Muscle of leg (tissue), 3 donors: ENCODE measurements at regions not wholly inside any gene's neighbourhood (a gene's known extent, or its start where the extent isn't known, plus 50 kb on each side); places are given as distances from the start of the nearest gene placed in this dataset.

Experiments
- DNase-seq: peaks from one replicate; pipeline ENCODE4 v3.0.0; 2013
- H3K27ac ChIP-seq: one replicate; pipeline ENCODE4 v1.5.1; 2013; ENCODE audit warnings: mild to moderate bottlenecking, low read length, control low read depth
- H3K27me3 ChIP-seq: one replicate; pipeline ENCODE4 v1.6.1; 2013; ENCODE audit warnings: low read length; ENCODE audit not compliant: control insufficient read depth, insufficient read depth
- H3K36me3 ChIP-seq: one replicate; pipeline ENCODE4 v1.6.1; 2013; ENCODE audit warnings: low read length; ENCODE audit not compliant: control insufficient read depth, insufficient read depth
- H3K4me1 ChIP-seq: one replicate; pipeline ENCODE4 v1.6.1; 2013; ENCODE audit warnings: low read length; ENCODE audit not compliant: control insufficient read depth, insufficient read depth
- H3K4me3 ChIP-seq: one replicate; pipeline ENCODE4 v1.5.1; 2013; ENCODE audit warnings: low read length, control low read depth
- H3K9me3 ChIP-seq: replicated peaks from 2 replicates; pipeline ENCODE4 v1.6.1; 2013; ENCODE audit warnings: low read depth, low read length; ENCODE audit not compliant: control insufficient read depth
- WGBS: methylation state at CpG from one replicate; pipeline ENCODE4 v1.1.5; 2013; ENCODE audit warnings: missing lambda C conversion rate; ENCODE audit not compliant: insufficient coverage; 5-methylcytosine and 5-hydroxymethylcytosine counted together

DNA sequence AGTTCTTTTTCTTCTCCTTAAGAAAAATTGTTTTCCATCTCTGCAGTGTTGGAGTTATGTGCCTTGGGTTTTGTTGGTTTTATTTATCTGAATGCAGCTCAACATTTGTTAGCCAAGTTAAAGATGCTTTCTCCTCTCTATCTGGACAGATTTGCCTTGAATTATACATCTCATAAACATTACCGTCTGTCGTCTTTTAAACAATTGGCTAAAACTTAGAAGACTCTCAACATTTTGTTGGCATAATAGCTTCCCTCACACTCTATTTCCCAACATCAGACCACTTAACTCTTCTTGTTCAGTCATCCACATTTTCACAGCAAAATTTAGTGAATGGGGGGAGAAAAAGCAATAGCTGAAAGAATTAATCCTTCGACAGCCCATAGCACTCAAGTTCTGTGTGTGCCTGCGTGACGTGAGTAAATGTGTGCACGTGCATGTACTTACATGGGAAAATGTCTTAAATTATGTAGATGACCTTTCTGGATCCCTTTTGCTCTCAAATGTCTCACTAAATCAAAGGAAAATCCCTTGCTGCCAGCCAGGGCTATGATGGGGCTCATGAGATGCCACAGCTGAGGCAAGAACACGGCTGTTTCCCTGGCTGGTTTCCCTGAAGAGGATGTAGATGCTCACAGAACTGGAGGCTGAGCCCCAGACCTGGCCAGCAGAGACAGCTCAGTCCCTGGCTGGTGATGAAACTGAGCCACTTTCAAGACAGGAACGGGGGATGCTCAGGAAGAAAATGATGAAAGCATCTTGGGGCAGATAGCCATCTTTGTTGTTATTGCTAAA lies 382.2 kb downstream of the FBXW7 start:
- H3K4me1 ChIP-seq = no peaks in the 10 kb centered on the region
- H3K4me3 ChIP-seq = no peak overlapping the region
- no peak overlapping the region for H3K27ac ChIP-seq
- H3K27me3 ChIP-seq = peaks cover 6% of the 10 kb centered on the region
- DNase-seq = no peak
- 66% methylated on average over 3 of the region's 8 CpGs for WGBS
- H3K9me3 ChIP-seq = no peaks in the 10 kb centered on the region
- H3K36me3 ChIP-seq = no peaks in the 10 kb centered on the region

DNA sequence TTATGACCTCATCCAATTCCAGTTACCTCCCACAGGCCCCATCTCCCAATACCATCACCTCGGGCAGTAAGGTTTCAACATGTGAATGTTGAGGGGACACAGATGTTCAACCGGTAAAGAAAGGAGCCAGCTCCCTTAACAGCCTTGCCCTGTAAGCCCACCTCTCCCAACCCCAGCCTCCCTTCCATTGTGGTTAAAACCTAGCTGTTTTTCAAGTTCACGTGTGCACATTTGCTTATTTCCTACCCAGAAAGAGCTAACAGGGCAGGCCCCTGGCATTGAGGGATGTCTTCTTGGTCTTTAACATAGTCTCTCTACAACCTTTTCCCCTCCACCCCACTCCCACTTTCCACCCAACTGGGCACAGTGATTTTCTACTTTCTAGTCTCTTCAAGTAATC lies 385.7 kb downstream of the FBXW7 start:
- Histone ChIP-seq H3K4me1 (no peaks in the 10 kb centered on the region), H3K9me3 (peaks cover 14% of the 10 kb centered on the region), H3K27me3 (peaks cover 2% of the 10 kb centered on the region), H3K36me3 (no peaks in the 10 kb centered on the region), H3K27ac (no peak overlapping the region), H3K4me3 (no peak overlapping the region)
- 89% methylated on average over 2 of the region's 3 CpGs for WGBS
- no peak for DNase-seq

DNA sequence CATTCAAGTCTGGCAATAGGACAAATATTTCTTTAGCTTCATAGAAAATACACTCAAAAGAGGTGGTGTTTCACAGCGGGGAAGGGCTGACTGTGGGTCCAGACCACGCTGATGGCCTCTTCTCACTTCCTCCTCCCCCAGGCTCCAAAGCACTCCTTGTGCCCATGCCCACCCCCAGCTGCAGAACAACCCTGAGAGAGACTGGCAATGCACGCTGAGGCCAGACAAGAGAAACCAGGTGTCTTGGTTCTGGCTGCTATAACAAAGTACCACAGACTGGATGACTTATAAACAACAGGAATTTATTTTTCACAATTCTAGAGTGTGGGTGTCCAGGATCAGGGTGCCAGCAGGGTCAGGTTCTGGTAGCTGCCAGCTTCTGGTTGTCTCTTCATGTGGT lies 386.1 kb downstream of the FBXW7 start:
- H3K9me3 ChIP-seq = peaks cover 14% of the 10 kb centered on the region
- WGBS = no CpG with 5 or more reads among the region's 3 CpGs
- DNase-seq = no peak
- H3K36me3 ChIP-seq = no peaks in the 10 kb centered on the region
- no peak overlapping the region for H3K27ac ChIP-seq
- H3K4me3 ChIP-seq = no peak overlapping the region
- no peaks in the 10 kb centered on the region for H3K4me1 ChIP-seq
- no peaks in the 10 kb centered on the region for H3K27me3 ChIP-seq

DNA sequence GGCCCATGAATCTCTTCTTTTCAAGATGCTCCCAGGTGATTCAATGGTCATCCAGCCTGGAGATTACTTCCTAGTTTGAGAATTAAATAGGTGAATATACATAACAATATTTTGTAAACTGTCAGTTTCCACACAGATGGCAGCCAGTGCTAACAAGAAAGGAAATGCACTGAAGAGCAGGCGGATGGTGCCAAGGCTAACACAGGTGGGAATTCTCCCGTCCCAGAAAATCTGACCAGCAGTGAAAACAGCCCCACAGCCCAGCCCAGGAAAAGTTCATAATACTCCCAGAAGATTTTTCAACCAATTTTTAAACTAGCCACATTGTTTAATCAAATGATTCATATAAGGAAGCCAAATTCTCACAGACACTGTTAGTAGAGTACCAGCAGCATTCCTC lies 387.2 kb upstream of the GATB start:
- WGBS = no CpG with 5 or more reads among the region's 2 CpGs
- no peak for DNase-seq
- H3K36me3 ChIP-seq = no peaks in the 10 kb centered on the region
- H3K27me3 ChIP-seq = no peaks in the 10 kb centered on the region
- H3K4me3 ChIP-seq = no peak overlapping the region
- no peak overlapping the region for H3K27ac ChIP-seq
- H3K9me3 ChIP-seq = peaks cover 17% of the 10 kb centered on the region
- no peaks in the 10 kb centered on the region for H3K4me1 ChIP-seq

DNA sequence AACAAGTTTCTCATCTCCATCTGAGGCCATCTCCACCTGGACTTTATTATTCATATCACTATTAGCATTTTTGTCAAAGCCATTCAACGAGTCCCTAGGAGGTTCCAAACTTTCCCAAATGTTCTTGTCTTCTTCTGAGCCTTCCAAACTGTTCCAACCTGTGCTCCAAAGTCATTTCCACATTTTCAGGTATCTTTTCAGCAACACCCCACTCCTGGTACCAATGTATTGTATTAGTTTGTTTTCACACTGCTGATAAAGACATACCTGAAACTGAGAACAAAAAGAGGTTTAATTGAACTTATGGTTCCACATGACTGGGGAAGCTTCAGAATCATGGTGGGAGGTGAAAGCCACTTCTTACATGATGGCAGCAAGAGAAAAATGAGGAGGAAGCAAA lies 385.4 kb upstream of the GATB start:
- WGBS = no CpG with 5 or more reads among the region's 1 CpG
- DNase-seq = no peak
- no peaks in the 10 kb centered on the region for H3K4me1 ChIP-seq
- no peaks in the 10 kb centered on the region for H3K27me3 ChIP-seq
- H3K36me3 ChIP-seq = no peaks in the 10 kb centered on the region
- no peak overlapping the region for H3K4me3 ChIP-seq
- H3K9me3 ChIP-seq = peaks cover 17% of the 10 kb centered on the region
- no peak overlapping the region for H3K27ac ChIP-seq

DNA sequence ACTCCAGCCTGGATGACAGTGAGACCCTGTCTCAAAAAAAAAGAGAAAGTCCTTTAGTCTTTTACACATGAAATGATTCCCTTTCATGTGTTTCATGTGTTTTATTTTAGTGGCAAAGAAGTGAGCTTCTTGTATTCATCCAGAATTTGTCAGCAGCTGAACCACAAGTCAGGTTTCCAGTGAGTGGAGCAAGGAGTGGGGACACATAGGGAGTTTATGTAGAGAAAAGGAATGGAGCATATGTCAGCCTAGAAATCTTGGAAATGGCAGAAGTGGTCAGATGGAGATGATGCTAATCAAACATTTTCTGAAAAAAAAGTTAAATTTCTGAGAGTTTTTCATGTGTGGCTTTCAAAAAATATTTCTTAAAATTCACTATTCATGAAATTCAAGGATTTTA lies 383.0 kb upstream of the GATB start:
- H3K4me3 ChIP-seq = no peak overlapping the region
- H3K4me1 ChIP-seq = no peaks in the 10 kb centered on the region
- DNase-seq = no peak

DNA sequence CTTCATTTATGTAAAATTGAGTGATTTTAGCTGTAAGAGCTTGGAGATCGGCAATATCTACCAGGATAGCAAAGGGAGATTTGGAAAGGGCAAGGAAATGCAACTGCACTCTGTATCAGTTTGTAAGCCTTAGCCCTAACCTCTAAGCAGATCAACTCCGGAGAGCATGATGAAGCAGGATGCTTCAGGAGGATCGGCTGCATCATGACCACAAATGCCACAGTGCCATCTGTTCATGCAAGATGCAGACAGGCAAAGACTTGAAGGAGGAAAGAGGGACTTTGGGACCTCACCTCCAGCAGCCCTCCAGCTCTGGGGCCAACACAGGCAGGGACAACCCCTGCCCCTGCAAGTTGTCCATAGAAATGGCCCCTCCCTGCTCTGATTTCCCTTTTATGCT lies 377.6 kb upstream of the GATB start:
- WGBS = 90% methylated on average over 2 of the region's 3 CpGs

More for the DNA sequence above, 383.0 kb upstream of the GATB start:
- H3K27ac ChIP-seq = no peak overlapping the region
- H3K9me3 ChIP-seq = peaks cover 17% of the 10 kb centered on the region
- H3K27me3 ChIP-seq = no peaks in the 10 kb centered on the region
- H3K36me3 ChIP-seq = no peaks in the 10 kb centered on the region

DNA sequence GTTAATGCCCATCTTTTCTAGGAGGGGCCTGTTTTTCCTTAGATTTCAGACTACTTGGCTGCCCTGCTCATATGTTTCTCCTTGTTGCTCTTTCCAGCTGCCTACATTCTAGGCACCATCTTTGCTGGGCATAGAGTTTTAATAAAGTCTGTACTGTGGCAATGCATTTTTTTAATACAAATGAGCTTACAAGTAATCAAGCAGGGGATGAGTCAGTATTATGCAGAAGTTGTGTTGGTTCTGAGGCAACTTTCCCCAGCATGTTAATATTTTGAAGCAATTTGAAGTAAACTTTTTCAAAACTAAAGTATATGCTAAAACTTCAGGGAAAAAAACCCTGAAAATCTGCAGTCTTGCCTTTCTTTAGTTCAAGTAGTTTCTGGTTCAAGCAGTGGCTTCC lies 372.0 kb upstream of the GATB start:
- no peak for DNase-seq
- Histone ChIP-seq H3K4me1 (no peaks in the 10 kb centered on the region), H3K27ac (no peak overlapping the region), H3K9me3 (no peaks in the 10 kb centered on the region), H3K36me3 (no peaks in the 10 kb centered on the region), H3K27me3 (no peaks in the 10 kb centered on the region), H3K4me3 (no peak overlapping the region)

More for the DNA sequence above, 377.6 kb upstream of the GATB start:
- no peak for DNase-seq
- H3K27me3 ChIP-seq = no peaks in the 10 kb centered on the region
- H3K36me3 ChIP-seq = no peaks in the 10 kb centered on the region
- H3K9me3 ChIP-seq = no peaks in the 10 kb centered on the region
- no peak overlapping the region for H3K4me3 ChIP-seq
- H3K4me1 ChIP-seq = no peaks in the 10 kb centered on the region
- H3K27ac ChIP-seq = no peak overlapping the region

DNA sequence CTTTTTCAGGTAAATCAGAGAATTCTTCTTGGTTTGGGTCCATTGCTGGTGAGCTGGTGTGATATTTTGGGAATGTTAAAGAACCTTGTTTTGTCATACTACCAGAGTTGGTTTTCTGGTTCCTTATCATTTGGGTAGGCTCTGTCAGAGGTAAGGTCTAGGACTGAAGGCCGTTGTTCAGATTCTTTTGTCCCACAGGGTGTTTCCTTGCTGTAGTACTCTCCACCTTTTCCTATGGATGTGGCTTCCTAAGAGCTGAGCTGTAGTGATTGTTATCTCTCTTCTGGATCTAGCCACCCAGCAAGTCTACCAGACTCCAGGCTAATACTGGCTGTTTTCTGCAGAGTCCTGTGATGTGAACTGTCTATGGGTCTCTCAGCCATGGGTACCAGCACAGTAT lies 367.5 kb upstream of the GATB start:
- no peak for DNase-seq
- WGBS = no CpG with 5 or more reads among the region's 1 CpG
- no peaks in the 10 kb centered on the region for H3K27me3 ChIP-seq
- H3K4me3 ChIP-seq = no peak overlapping the region
- no peak overlapping the region for H3K27ac ChIP-seq
- H3K4me1 ChIP-seq = no peaks in the 10 kb centered on the region
- H3K9me3 ChIP-seq = no peaks in the 10 kb centered on the region
- H3K36me3 ChIP-seq = no peaks in the 10 kb centered on the region

DNA sequence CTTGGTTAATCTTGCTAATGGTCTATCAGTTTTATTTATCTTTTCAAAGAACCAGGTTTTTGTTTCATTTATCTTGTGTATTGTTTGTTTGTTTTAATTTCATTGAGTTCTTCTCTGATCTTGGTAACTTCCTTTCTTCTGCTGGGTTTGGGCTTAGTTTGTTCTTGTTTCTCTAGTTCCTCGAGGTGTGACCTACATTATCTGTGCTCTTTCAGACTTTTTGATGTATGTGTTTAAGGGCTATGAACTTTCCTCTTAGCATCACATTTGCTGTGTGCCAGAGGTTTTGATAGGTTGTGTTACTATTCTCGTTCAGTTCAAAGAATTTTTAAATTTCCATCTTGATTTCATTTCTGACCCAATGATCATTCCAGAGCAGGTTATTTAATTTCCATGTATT lies 365.4 kb upstream of the GATB start:
- DNase-seq = no peak
- Histone ChIP-seq H3K4me3 (no peak overlapping the region), H3K9me3 (peaks cover 3% of the 10 kb centered on the region), H3K27me3 (no peaks in the 10 kb centered on the region), H3K27ac (no peak overlapping the region), H3K36me3 (no peaks in the 10 kb centered on the region), H3K4me1 (no peaks in the 10 kb centered on the region)
- no CpG with 5 or more reads among the region's 2 CpGs for WGBS
